ENCODE measurements at regions not wholly inside any gene's neighbourhood (a gene's known extent, or its start where the extent isn't known, plus 50 kb on each side); places are given as distances from the start of the nearest gene placed in this dataset.
"Not testable (repeated sequence)": the region's sequence is repeated elsewhere in the genome, so short reads cannot be mapped to it uniquely, and the experiment has no call there.

DNA sequence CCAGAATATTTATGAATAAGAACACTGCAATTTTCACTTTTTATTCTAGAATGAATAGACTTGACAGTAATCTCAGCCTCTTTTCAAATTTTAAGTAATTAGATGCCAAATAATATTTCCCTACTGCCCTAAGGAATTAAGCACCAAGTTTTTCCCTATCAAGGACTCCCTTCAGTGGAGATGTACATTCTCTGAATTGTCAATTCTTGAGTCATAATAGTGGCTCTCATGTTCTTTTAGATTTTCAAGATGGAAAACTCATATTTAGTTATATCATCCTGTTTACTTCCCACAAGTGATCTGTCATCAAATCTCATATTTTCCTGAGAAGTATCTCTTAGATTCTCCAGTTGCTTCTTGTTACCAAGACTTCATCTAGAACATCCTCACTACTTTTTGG is 1248.9 kb upstream of the CHAC2 start:
- Mint-ChIP-seq H3K36me3 (ENCODE audit: insufficient read depth) (no peaks in the 10 kb centered on the region), H3K4me1 (ENCODE audit: low read depth in 2 of 2) (no peaks in the 10 kb centered on the region)
- no peak for DNase-seq

DNA sequence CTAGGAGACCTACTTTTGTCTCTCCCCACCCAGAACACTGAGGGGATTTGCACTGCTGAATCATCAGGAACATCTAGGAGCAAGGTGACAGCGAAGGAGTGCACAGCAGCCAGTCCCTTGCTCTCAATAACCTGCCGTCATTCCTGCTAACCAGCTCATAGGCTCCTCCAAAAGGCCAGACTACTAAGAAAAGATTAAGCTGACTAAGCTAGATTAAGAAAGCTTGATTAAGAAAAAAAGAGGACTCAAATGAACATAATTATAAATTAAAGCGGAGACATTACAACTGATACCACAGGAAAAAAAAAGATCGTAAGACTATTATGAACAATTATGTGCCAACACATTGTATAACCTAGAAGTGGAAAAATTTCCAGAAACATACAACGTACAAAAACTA is 1254.8 kb upstream of the CHAC2 start:
- H3K27ac Mint-ChIP-seq = no peak overlapping the region
- no peak for ATAC-seq (replicated peaks)
- H3K9me3 Mint-ChIP-seq = peaks cover 0 to 11% of the 10 kb centered on the region in 2 donors
- H3K27me3 Mint-ChIP-seq = no peaks in the 10 kb centered on the region
- no peak for DNase-seq
- no peak overlapping the region for H3K4me3 Mint-ChIP-seq
- H3K4me1 Mint-ChIP-seq (ENCODE audit: low read depth in 2 of 2) = no peaks in the 10 kb centered on the region
- H3K36me3 Mint-ChIP-seq (ENCODE audit: insufficient read depth) = no peaks in the 10 kb centered on the region

More for the DNA sequence above, 1248.9 kb upstream of the CHAC2 start:
- H3K27me3 Mint-ChIP-seq = no peaks in the 10 kb centered on the region
- H3K9me3 Mint-ChIP-seq = peaks cover 0 to 2% of the 10 kb centered on the region in 2 donors
- H3K27ac Mint-ChIP-seq = no peak overlapping the region
- H3K4me3 Mint-ChIP-seq = no peak overlapping the region
- no peak for ATAC-seq (replicated peaks)

DNA sequence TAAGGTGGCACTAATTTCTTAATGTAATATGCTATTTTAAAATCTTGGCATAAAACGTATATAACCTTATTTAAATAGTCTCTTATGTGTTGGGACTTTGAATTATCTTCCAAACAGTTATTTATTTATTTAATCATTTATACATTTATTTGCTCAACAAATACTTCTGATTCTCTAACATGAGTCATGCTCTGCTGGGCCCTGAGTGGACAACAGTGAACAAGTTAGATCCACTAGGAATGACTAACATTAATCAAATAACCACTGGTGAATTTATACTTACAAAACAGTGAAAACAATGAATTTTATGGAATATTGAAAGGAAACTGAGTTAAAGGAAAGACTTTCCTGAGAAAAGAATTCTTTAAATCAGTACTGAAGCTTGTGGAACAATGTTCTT is 1257.2 kb upstream of the CHAC2 start:
- no peaks in the 10 kb centered on the region for H3K4me1 Mint-ChIP-seq (ENCODE audit: low read depth in 2 of 2)
- no peak for DNase-seq

DNA sequence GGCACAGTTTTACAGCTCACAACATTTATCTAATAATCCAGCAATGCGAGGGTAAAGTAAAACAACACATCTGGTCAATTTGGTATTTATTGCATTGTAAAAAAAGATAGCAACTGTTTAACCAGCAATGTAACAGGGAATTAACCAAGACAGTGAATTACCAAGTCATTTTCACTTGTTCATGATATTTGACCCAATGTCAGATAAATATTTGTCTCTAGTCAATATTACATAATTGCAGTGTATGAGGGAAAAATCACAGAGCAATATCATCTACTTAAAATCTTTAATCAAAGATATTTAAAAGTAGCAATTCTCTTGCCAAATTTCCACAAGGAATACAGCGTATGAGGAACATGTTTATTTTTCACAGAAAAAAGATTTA is 1265.1 kb upstream of the CHAC2 start:
- H3K27me3 Mint-ChIP-seq = no peaks in the 10 kb centered on the region
- H3K36me3 Mint-ChIP-seq (ENCODE audit: insufficient read depth) = no peaks in the 10 kb centered on the region
- DNase-seq (no peak), ATAC-seq (replicated peaks) (no peak)
- H3K4me1 Mint-ChIP-seq (ENCODE audit: low read depth in 2 of 2) = no peaks in the 10 kb centered on the region
- H3K4me3 Mint-ChIP-seq = no peak overlapping the region
- no peak overlapping the region for H3K27ac Mint-ChIP-seq
- peaks cover 0 to 4% of the 10 kb centered on the region in 2 donors for H3K9me3 Mint-ChIP-seq

More for the DNA sequence above, 1257.2 kb upstream of the CHAC2 start:
- Mint-ChIP-seq H3K27me3 (no peaks in the 10 kb centered on the region), H3K36me3 (ENCODE audit: insufficient read depth) (no peaks in the 10 kb centered on the region), H3K4me3 (no peak overlapping the region), H3K9me3 (peaks cover 0 to 11% of the 10 kb centered on the region in 2 donors), H3K27ac (no peak overlapping the region)
- ATAC-seq (replicated peaks) = no peak

DNA sequence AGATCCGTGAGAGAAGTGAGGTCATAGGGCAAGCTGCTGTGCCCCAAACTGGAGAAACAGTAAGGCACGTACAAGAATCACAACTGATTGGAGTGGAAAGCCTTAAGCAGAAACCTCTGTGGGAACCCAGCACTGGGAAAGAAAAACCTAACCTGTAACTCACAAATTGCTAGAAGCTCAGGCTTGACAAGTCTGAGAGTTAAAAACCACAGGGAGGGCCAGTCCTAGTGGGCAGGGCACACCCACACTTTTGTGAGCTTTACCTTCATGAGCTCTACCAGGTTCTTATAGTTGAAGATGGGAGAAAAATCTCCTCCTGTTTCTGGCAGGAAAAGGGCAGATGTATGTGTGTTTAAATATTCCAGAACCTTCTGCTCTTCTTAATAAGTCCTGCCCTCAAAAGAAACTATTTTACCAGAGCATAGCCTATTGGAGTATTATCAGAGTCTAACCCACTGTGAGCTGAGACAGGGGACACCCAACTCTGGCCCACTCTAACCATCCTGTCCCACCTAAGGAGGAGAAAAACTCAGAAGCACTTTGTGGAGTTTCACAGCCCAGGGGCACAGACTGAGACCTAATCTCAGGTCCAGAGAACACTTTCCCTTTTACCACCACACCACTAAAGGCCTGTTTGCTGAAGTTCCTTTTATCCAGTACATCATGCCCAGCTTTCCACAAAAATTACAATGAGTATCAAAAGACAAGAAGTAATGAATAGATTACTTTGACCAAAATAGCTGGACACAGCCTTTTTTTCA is 1265.7 kb upstream of the CHAC2 start:
- H3K4me3 Mint-ChIP-seq = no peak overlapping the region
- H3K27ac Mint-ChIP-seq = no peak overlapping the region
- ATAC-seq (replicated peaks) (no peak), DNase-seq (no peak)
- no peaks in the 10 kb centered on the region for H3K27me3 Mint-ChIP-seq
- H3K36me3 Mint-ChIP-seq (ENCODE audit: insufficient read depth) = no peaks in the 10 kb centered on the region
- peaks cover 0 to 4% of the 10 kb centered on the region in 2 donors for H3K9me3 Mint-ChIP-seq
- no peaks in the 10 kb centered on the region for H3K4me1 Mint-ChIP-seq (ENCODE audit: low read depth in 2 of 2)

DNA sequence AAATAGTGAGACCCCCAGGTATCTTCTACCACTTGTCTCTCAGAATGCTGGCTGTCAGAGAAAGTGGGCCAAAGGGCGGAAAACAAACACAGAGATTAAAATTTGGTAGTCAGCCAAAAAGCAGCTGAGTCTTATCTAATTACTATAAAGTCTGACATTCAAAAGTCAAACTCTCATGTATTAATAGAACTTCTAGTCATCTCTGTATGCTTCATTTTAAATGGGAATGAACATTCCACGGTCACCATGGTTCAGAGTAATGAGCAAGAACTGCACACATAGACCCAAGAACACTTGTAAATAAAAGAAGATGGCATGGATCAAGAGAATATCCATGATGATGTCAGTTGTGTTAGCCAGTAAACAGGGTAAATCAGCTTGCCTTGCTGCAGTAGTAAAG is 1267.0 kb upstream of the CHAC2 start:
- Mint-ChIP-seq H3K9me3 (peaks cover 0 to 4% of the 10 kb centered on the region in 2 donors), H3K36me3 (ENCODE audit: insufficient read depth) (no peaks in the 10 kb centered on the region), H3K27ac (no peak overlapping the region), H3K27me3 (no peaks in the 10 kb centered on the region), H3K4me3 (no peak overlapping the region), H3K4me1 (ENCODE audit: low read depth in 2 of 2) (no peaks in the 10 kb centered on the region)
- ATAC-seq (replicated peaks) (no peak), DNase-seq (no peak)

DNA sequence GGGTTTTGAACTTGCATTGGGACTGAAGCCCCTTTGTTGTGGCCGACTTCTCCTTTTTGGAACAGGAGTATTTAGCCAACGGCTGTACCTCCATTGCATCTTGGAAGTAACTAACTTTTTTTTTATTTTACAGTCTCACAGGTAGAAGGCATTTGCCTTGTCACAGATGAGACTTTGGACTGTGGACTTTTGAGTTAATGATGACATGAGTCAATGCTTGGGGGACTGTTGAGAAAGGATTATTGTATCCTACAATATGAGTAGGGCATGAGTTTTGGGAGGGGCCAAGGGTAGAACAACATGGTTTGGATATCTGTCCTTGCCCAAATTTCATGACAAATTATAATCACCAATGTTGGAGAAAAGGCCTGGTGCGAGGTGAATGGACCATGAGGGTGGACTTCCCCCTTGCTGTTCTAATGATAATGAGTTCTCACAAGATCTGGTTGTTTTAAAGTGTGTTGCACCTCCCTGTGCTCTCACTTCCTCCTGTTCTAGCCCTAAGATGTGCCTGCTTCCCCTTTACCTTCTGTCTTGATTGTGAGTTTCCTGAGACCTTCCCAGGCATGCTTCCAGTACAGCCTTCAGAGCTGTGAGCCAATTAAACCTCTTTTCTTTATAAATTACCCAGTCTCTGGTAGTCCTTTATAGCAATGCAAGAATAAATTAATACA is 1269.4 kb upstream of the CHAC2 start:
- H3K27me3 Mint-ChIP-seq = no peaks in the 10 kb centered on the region
- ATAC-seq (replicated peaks) = no peak
- no peak overlapping the region for H3K4me3 Mint-ChIP-seq

DNA sequence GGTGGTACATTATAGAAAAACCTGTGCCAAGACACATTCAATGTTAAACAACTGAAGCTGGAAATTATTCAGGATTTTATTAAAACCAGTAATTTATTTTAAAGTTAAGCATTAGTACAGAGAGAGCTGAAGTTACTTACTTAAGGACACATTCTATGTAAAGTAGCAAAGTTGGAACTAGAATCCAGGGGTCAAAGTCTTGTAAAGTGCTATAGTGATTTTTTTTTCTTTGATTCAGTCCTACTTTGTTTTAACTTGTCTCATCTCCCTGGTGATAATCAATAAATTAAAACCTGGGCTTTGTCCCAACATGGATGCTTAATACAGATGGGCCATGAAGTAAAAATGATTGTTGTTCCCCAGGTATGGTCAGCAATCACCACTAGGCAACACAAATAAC is 1271.8 kb upstream of the CHAC2 start:
- DNase-seq (no peak), ATAC-seq (replicated peaks) (no peak)
- H3K9me3 Mint-ChIP-seq = peaks cover 2 to 14% of the 10 kb centered on the region in 2 donors
- no peaks in the 10 kb centered on the region for H3K4me1 Mint-ChIP-seq (ENCODE audit: low read depth in 2 of 2)
- no peaks in the 10 kb centered on the region for H3K27me3 Mint-ChIP-seq
- no peaks in the 10 kb centered on the region for H3K36me3 Mint-ChIP-seq (ENCODE audit: insufficient read depth)
- no peak overlapping the region for H3K4me3 Mint-ChIP-seq
- no peak overlapping the region for H3K27ac Mint-ChIP-seq

More for the DNA sequence above, 1269.4 kb upstream of the CHAC2 start:
- peaks cover 0 to 4% of the 10 kb centered on the region in 2 donors for H3K9me3 Mint-ChIP-seq
- no peak for DNase-seq
- H3K36me3 Mint-ChIP-seq (ENCODE audit: insufficient read depth) = no peaks in the 10 kb centered on the region
- no peak overlapping the region for H3K27ac Mint-ChIP-seq
- no peaks in the 10 kb centered on the region for H3K4me1 Mint-ChIP-seq (ENCODE audit: low read depth in 2 of 2)

DNA sequence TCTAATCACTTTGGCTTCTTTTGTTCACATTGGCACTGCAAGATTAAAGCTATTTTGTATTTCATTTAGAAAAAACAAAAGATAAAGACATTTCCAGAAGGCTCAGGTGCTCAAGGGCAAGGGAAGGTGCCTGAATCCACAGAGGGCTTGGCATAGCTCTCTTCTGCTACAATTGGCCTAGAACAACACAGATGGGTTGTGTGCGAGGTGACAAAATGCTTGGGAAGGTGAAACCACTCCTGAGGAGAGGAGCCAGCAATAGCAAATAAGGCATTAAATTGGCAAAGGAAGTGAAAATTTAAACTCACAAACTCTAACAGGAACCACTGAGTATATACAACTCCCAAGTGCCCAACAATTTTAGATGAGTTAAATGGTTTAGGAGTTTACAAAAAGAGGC is 1290.4 kb upstream of the CHAC2 start:
- Mint-ChIP-seq H3K27ac (no peak overlapping the region), H3K4me1 (ENCODE audit: low read depth in 2 of 2) (no peaks in the 10 kb centered on the region), H3K9me3 (peaks cover 0 to 2% of the 10 kb centered on the region in 2 donors), H3K36me3 (ENCODE audit: insufficient read depth) (no peaks in the 10 kb centered on the region), H3K4me3 (no peak overlapping the region), H3K27me3 (no peaks in the 10 kb centered on the region)
- ATAC-seq (replicated peaks) (no peak), DNase-seq (no peak)

DNA sequence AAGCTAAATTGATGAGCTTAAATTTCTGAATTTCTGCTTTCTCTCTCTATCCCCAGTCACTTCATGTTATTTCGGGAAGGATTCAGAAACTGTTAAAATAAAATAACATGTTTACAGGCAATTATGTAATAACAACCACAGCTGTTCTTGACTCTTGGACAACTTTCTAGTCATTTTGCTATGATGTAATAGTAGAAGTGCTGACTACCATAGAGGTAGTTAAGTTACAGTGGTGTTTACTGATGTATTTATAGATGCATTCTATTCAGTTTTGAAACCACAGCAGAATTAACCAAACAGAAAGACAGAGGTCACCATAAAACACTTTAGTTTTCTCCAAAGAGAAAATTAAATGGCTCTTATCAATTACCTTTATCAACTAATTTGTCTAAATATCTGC is 1292.0 kb upstream of the CHAC2 start:
- H3K27ac Mint-ChIP-seq = no peak overlapping the region
- no peaks in the 10 kb centered on the region for H3K27me3 Mint-ChIP-seq
- H3K36me3 Mint-ChIP-seq (ENCODE audit: insufficient read depth) = no peaks in the 10 kb centered on the region
- no peak for ATAC-seq (replicated peaks)
- H3K9me3 Mint-ChIP-seq = peaks cover 0 to 4% of the 10 kb centered on the region in 2 donors
- H3K4me1 Mint-ChIP-seq (ENCODE audit: low read depth in 2 of 2) = no peaks in the 10 kb centered on the region
- H3K4me3 Mint-ChIP-seq = no peak overlapping the region
- DNase-seq = no peak

DNA sequence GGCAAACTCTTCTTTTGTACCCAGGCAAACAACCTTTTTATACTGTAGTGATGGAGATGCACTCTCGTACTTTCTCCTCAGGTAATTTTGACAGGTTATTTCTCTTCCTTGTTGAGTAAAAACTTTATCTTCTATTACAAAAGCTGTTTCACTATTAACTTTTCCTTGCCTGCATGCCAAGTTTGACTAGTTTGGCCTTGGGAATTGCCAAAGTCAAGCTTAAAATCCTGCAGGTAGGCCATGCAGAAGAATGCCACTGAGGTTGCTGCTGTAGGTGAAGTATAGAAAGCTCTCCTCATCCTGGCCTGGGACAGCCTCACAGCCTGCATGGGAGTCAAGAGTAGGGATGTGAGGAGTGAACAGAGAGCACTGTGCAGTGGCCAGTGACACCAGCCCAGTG is 1293.5 kb upstream of the CHAC2 start:
- DNase-seq (no peak), ATAC-seq (replicated peaks) (no peak)
- peaks cover 7 to 9% of the 10 kb centered on the region in 2 donors for H3K9me3 Mint-ChIP-seq
- no peak overlapping the region for H3K4me3 Mint-ChIP-seq
- no peaks in the 10 kb centered on the region for H3K36me3 Mint-ChIP-seq (ENCODE audit: insufficient read depth)
- no peaks in the 10 kb centered on the region for H3K27me3 Mint-ChIP-seq
- H3K27ac Mint-ChIP-seq = no peak overlapping the region
- H3K4me1 Mint-ChIP-seq (ENCODE audit: low read depth in 2 of 2) = no peaks in the 10 kb centered on the region

DNA sequence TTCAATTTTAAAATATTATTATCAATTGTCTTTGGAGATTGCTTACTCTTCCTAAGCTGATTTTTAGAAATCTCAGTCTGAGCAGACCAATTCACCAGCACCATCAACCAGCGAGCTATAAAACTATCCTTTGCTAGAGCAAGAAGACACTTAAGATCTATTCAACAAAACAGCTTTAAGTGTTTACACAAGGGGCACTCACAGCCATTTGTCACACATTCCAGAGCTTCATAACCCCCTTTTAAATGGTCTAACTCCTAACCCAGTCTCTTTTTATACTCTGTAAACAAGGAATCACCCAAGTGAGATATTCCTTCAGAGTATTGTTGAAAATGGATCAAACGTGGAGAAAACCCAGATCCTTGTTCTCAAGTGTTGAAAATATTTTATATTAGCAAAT is 1294.1 kb upstream of the CHAC2 start:
- ATAC-seq (replicated peaks) (no peak), DNase-seq (no peak)
- Mint-ChIP-seq H3K4me3 (no peak overlapping the region), H3K36me3 (ENCODE audit: insufficient read depth) (no peaks in the 10 kb centered on the region), H3K27me3 (no peaks in the 10 kb centered on the region), H3K4me1 (ENCODE audit: low read depth in 2 of 2) (no peaks in the 10 kb centered on the region), H3K9me3 (peaks cover 7 to 9% of the 10 kb centered on the region in 2 donors), H3K27ac (no peak overlapping the region)

DNA sequence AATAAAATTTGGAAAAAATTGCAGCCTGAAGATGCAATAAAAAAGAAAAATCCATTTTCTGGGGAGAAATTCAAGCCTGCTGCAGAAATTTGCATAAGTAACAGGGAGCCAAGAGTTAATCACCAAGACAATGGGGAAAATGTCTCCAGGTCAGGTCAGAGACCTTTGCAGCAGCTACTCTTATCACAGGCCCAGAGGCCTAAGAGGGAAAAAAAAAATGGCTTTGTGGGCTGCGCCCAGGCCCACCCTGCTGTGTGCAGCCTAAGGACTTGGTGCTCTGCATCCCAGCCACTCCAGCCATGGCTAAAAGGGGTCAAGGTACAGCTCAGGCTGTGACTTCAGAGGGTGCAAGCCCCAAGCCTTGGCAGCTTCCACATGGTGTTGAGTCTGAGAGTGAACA is 1297.1 kb upstream of the CHAC2 start:
- H3K27ac Mint-ChIP-seq; H3K4me3 Mint-ChIP-seq; DNase-seq; ATAC-seq (replicated peaks); H3K4me1 Mint-ChIP-seq (ENCODE audit: low read depth in 2 of 2); H3K27me3 Mint-ChIP-seq; H3K36me3 Mint-ChIP-seq (ENCODE audit: insufficient read depth): not testable (repeated sequence)
- H3K9me3 Mint-ChIP-seq = peaks cover 9 to 11% of the 10 kb centered on the region in 2 donors

DNA sequence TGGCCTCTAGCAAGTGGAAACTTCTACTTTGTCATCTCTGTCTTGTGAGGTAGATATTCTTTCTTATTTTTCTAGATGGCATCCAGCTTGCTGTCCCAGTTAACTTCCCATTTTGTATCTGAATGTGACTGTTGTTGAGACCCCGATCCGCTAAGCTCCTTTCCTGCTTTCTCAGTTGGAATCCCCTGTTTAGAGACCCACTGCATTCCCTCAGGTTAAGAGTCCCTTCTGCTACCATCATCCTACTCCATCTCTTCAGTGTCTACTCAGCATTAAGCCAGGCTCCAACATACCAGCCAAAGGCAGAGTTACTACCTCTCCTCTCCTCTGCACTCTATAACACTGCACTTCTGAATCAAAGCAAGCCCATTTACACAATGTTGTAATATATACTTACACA is 1300.4 kb upstream of the CHAC2 start:
- Mint-ChIP-seq H3K4me1 (ENCODE audit: low read depth in 2 of 2) (no peaks in the 10 kb centered on the region), H3K27me3 (no peaks in the 10 kb centered on the region), H3K36me3 (ENCODE audit: insufficient read depth) (no peaks in the 10 kb centered on the region), H3K4me3 (no peak overlapping the region), H3K27ac (no peak overlapping the region), H3K9me3 (peaks cover 9 to 11% of the 10 kb centered on the region in 2 donors)
- DNase-seq = no peak
- ATAC-seq (replicated peaks) = no peak

Data from effector memory CD8-positive, alpha-beta T cell (primary cell).